GM12891 (cell line): ENCODE measurements at regions not wholly inside any gene's neighbourhood (a gene's known extent, or its start where the extent isn't known, plus 50 kb on each side); places are given as distances from the start of the nearest gene placed in this dataset.

ENCODE experiments used
- DNase-seq: peaks from one replicate; pipeline ENCODE4 v3.0.0; 2011; ENCODE audit warnings: low spot score; ENCODE audit not compliant: insufficient read length
- FAIRE-seq: peaks from 2 replicates; lab custom pipeline; 2011; peaks lifted over from hg19 to GRCh38; lab: Jason Lieb, UNC
- PAX5 ChIP-seq: IDR thresholded peaks from 2 replicates; pipeline ENCODE4 v1.6.1; 2011; ENCODE audit warnings: low read length, moderate library complexity, mild to moderate bottlenecking; ENCODE audit not compliant: insufficient read depth, severe bottlenecking
- POLR2A ChIP-seq: IDR thresholded peaks from 2 replicates; pipeline ENCODE4 v1.6.1; 2011; ENCODE audit warnings: low read depth, low read length, control low read depth
- POLR2AphosphoS5 ChIP-seq: IDR thresholded peaks from 2 replicates; pipeline ENCODE4 v1.6.1; 2011; ENCODE audit warnings: low read depth, low read length, control low read depth
- POU2F2 ChIP-seq: IDR thresholded peaks from 2 replicates; pipeline ENCODE4 v1.6.1; 2011; ENCODE audit warnings: low read depth, mild to moderate bottlenecking, control low read depth, low read length, moderate library complexity
- SPI1 ChIP-seq: IDR thresholded peaks from 2 replicates; pipeline ENCODE4 v1.6.1; 2011; ENCODE audit warnings: low read depth, low read length, control low read depth
- TAF1 ChIP-seq: IDR thresholded peaks from 2 replicates; pipeline ENCODE4 v1.6.1; 2011; ENCODE audit warnings: low read depth, low read length, control low read depth

DNA sequence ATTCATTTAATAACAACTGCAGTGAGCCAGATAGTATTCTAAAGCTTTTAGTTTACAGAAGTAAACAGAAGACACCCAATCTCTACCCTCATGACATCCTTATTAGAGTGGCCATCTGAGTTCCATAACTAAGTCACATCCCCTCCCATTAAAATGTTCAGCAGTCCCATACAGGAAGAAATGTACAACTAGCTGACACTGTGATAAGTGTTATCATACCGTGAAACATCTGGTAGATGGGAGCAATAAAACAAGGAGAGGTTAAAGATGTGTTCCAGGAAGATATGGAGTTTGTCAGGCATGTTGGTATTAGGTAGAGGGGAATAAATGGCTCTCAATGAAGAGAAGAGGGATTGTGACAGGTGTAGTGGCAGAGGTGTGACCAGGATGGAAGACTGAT lies 60.5 kb upstream of the CAV2 start:
- FAIRE-seq: no peak
- DNase-seq: no peak
- TF ChIP-seq SPI1: no peak
- no peak for TF ChIP-seq POLR2AphosphoS5
- no peak for TF ChIP-seq PAX5
- TF ChIP-seq POU2F2: no peak
- no peak for TF ChIP-seq POLR2A
- TF ChIP-seq TAF1: no peak

- FAIRE-seq (no peak), DNase-seq (no peak)
- TF ChIP-seq PAX5: no peak
- no peak for TF ChIP-seq POU2F2
- TF ChIP-seq SPI1: no peak
- no peak for TF ChIP-seq POLR2A
- no peak for TF ChIP-seq POLR2AphosphoS5
- TF ChIP-seq TAF1: no peak
These were observed 59.5 kb upstream of the CAV2 start for GRCh38 chr7:116439841-116440549.

DNA sequence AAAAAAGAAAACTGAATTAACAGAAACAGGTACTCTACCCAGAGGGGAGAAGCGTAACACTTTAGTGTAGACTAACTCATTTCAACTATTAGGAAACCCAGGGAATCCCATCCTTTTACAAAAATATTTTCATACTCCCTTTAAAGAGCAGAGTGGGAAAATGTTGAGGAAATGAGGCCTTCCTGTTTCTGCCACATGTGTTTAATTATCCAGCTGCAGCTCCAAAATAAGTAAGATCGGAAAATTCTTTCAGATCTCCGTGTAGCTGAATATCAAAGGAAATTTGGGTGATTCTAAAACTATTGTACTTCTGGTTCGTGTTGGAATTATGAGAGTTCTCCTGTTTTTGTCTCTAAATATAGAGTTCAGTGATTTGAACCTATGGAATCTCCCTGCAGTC lies 58.0 kb upstream of the CAV2 start:
- FAIRE-seq: no peak
- no peak for DNase-seq
- no peak for TF ChIP-seq SPI1
- TF ChIP-seq PAX5: no peak
- no peak for TF ChIP-seq POLR2AphosphoS5

- no peak for DNase-seq
- TF ChIP-seq TAF1: no peak
- no peak for TF ChIP-seq POU2F2
- no peak for TF ChIP-seq POLR2A
- no peak for TF ChIP-seq SPI1
- no peak for TF ChIP-seq POLR2AphosphoS5
- TF ChIP-seq PAX5: no peak
These were observed 56.4 kb upstream of the CAV2 start for GRCh38 chr7:116443101-116443523.

GRCh38 chr7:116443646-116444045 lies 55.9 kb upstream of the CAV2 start:
- FAIRE-seq: no peak
- no peak for TF ChIP-seq POLR2A

More at GRCh38 chr7:116443101-116443523, 56.4 kb upstream of the CAV2 start:
- no peak for FAIRE-seq

DNA sequence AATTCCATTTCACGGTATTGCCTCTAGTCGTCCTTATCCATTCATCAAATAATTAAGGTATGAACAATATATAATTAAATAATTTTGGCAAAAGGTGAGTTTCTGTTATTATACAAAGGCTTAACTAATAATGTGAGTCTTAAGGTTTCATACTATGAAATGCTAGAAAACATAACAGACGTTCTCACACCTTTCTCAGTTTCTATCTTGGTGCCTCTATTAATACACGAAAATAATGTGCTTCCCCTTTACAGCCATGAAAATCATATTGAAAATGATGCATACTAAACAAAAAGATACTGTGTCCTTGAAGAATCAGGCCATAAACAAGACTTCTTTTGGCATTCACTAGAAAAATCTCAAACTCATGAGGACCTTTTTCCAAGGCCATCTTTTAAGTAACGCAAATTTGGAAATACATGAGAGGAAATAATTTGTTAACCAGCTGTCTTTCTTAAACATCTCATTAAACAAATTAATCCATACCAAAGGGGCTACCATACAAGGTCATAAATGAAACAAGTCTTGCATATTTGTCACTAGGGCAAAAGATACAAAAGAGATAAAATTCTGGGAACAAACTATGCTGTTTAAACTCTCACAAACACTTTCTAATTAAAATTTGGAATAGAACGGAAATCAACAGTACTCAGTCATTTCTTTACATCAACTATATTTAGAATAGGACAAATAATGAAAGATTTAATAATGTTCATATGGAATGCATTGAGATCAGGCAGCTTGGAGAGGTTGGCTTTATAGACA lies 53.9 kb upstream of the CAV2 start:
- TF ChIP-seq POU2F2 (no peak), SPI1 (no peak)
- DNase-seq (no peak), FAIRE-seq (no peak)

More at GRCh38 chr7:116443646-116444045, 55.9 kb upstream of the CAV2 start:
- DNase-seq: no peak

DNA sequence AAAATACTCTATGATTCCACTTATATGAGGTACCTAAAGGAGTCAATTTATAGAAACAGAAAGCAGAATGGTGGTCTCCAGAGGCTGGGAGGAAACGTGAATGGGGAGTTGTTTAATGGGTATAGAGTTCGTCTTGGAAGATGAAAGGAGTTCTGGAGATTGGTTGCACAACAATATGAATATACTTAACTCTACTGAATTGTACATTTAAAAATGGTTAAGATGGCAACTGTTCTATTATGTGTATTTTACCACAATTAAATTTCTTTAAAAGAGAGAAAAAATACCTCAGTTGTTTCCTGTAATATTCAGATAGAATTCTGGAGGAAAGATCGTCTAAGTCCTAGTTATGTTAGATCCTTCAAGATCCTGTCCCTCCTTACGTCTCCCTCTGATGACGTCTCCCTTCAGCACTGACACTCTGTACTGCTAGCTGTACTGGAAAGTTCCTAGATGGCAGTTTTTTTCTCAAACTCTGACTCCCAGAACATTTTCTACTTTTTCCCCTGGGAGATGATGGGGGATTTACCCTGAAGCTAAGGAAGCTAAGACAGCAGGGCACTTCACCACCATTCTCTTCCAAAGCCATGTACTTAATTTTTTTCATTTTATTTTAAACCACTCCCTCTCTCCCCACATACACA lies 53.2 kb upstream of the CAV2 start:
- TF ChIP-seq SPI1: no peak
- DNase-seq (no peak), FAIRE-seq (no peak)

DNA sequence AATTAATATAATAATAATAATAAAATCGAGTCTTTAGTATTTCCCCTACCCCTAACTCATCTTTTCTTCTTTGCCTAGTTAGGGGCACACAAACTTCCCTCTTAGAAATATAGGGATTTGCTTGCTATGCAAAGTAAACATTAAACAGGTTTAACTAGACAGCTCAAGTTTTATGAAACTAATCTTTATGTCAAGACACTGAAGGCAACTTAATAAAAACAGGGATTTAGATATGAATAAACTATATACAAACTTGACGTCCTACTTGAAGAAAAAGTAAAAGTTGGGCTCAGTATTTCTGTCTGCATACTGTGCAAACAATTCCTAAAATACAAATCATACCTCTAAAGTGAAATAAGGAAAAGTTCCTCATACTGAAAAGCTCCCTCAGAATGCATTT lies 52.1 kb upstream of the CAV2 start:
- FAIRE-seq (no peak), DNase-seq (no peak)
- no peak for TF ChIP-seq POU2F2
- TF ChIP-seq SPI1: no peak
- TF ChIP-seq PAX5: no peak
- no peak for TF ChIP-seq POLR2A

DNA sequence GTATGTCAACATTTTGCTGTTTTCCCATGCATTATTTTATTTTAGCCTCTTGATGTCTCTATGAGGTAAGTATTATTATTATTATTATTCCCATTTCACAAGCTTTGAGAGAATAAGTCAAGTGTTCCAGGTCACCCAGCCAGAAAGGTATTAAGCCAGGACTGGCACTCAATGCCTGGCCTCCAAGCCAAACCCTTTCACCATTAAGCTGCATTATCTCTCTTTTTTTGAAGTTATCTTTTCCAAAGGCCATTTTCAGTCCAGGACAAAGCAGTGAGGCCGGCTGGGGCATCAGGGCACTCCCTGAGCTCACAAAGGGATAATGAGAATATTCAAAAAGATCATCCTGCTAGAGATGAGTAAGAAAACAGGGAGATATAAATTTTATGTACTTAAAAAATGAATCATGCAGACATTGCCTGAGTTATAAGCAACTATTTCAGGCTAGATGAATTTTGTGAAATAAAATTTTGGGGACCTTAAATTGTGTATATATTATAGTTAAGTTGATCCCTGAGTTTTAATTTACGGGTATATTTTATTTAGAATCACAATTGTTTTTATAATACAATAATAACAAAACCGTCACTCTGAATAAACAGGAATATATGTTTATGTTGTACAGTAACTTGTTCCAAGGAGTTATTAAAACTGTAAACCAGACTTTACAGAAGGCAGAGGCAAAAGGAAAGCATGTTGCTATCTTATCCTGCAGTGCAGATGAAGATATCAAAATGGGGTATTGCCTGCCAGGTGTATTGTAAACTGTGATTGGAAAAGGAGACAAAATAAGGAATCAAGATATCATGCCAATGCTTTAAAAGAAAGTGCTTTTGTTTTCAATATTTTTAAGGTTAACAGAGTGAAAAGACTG lies 51.3 kb upstream of the CAV2 start:
- no peak for FAIRE-seq
- TF ChIP-seq POLR2AphosphoS5: no peak
- TF ChIP-seq SPI1: no peak
- TF ChIP-seq TAF1: no peak
- no peak for TF ChIP-seq POU2F2

DNA sequence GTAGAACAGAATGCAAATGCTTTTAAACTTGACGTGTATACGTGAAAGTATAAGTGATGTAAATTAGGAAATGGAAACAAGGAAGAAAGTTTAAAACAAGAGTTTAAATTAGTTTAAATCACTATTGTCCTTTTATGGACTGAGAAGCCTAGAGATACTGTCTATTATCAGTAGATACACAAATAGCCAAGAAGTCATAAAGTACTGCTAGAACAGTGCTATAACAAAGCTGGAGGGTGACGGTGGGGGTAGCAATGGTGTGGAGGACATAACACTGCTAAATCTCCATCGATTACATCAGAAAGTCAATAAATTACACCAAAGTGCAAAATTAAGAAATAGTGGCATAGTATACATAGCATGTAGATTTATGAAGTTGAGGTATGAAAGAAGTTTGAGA lies 50.1 kb upstream of the CAV2 start:
- TF ChIP-seq TAF1: no peak
- TF ChIP-seq PAX5: no peak
- no peak for TF ChIP-seq POLR2A
- TF ChIP-seq SPI1: no peak
- no peak for TF ChIP-seq POU2F2
- TF ChIP-seq POLR2AphosphoS5: no peak
- FAIRE-seq: no peak
- DNase-seq: no peak

More for the DNA sequence above, 51.3 kb upstream of the CAV2 start:
- DNase-seq: no peak
